ENCODE measurements at regions not wholly inside any gene's neighbourhood (a gene's known extent, or its start where the extent isn't known, plus 50 kb on each side); places are given as distances from the start of the nearest gene placed in this dataset.

DNA sequence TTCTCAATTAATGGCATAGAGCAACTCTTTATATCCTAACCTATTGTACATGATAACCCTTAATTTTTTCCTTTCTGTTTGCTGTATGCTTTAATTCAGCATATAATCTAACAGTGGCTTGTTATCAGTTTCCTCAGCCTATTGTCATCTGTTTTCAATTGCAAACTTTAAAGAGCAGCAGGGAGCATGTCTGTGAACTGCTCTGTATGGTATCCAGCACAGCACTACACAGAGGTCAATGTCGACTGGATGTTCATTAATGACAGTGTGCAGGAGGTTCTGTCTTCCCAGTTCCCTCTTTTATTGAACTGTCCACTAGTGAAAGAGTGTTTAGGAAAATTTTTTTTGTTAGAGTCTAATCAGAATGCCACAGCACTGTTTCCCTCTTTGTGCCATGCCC lies 609.1 kb downstream of the SOX5 start:
- TF ChIP-seq, protein P1, sequence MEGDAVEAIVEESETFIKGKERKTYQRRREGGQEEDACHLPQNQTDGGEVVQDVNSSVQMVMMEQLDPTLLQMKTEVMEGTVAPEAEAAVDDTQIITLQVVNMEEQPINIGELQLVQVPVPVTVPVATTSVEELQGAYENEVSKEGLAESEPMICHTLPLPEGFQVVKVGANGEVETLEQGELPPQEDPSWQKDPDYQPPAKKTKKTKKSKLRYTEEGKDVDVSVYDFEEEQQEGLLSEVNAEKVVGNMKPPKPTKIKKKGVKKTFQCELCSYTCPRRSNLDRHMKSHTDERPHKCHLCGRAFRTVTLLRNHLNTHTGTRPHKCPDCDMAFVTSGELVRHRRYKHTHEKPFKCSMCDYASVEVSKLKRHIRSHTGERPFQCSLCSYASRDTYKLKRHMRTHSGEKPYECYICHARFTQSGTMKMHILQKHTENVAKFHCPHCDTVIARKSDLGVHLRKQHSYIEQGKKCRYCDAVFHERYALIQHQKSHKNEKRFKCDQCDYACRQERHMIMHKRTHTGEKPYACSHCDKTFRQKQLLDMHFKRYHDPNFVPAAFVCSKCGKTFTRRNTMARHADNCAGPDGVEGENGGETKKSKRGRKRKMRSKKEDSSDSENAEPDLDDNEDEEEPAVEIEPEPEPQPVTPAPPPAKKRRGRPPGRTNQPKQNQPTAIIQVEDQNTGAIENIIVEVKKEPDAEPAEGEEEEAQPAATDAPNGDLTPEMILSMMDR (IDR thresholded peaks at IDR 0.05; ENCODE audit: low read depth, low read length, poor library complexity, severe bottlenecking) = no peak
- no peak for TF ChIP-seq EZH2phosphoT487 (IDR thresholded peaks at IDR 0.05; ENCODE audit: borderline replicate concordance, low read length)
